Natural killer cell (primary cell): ENCODE measurements at regions not wholly inside any gene's neighbourhood (a gene's known extent, or its start where the extent isn't known, plus 50 kb on each side); places are given as distances from the start of the nearest gene placed in this dataset.

Experiments
- ATAC-seq, 3 donors: fragments of 150-1000 bp in 2 of 3; fragments of 200-7000 bp in 1 of 3; cut with Tn5 transposase; 1 replicate in 1 of 3; 2 replicates in 2 of 3; pipeline ENCODE4 v1.10.0; 2021; ENCODE audit warnings: mild to moderate bottlenecking in 2 of 3, moderate library complexity in 2 of 3
- DNase-seq, 2 donors: peaks; one replicate each; pipeline versions ENCODE4 v3.0.0 to v3.0.0-alpha.2; 2013 to 2021; ENCODE audit warnings: mixed read lengths in 1 of 2
- H3K27ac ChIP-seq: one replicate; pipeline ENCODE4 v1.5.1; 2013; ENCODE audit warnings: mild to moderate bottlenecking, low read length
- H3K27me3 ChIP-seq: one replicate; pipeline ENCODE4 v1.6.1; 2013; ENCODE audit warnings: low read length; ENCODE audit not compliant: control insufficient read depth, insufficient read depth
- H3K36me3 ChIP-seq: one replicate; pipeline ENCODE4 v1.6.1; 2013; ENCODE audit warnings: low read length; ENCODE audit not compliant: control insufficient read depth, insufficient read depth
- H3K4me1 ChIP-seq: one replicate; pipeline ENCODE4 v1.6.1; 2013; ENCODE audit warnings: low read length; ENCODE audit not compliant: control insufficient read depth, insufficient read depth
- H3K4me3 ChIP-seq: one replicate; pipeline ENCODE4 v1.5.1; 2013; ENCODE audit warnings: low read length
- H3K9me3 ChIP-seq: one replicate; pipeline ENCODE4 v1.6.1; 2013; ENCODE audit warnings: low read length; ENCODE audit not compliant: control insufficient read depth, insufficient read depth
- H3K27ac Mint-ChIP-seq, 2 donors: one replicate each; pipeline ENCODE4 v1.8.0; 2022; ENCODE audit warnings: mild to moderate bottlenecking in 2 of 2, mixed read lengths in 2 of 2, moderate library complexity in 1 of 2
- H3K27me3 Mint-ChIP-seq, 2 donors: one replicate each; pipeline ENCODE4 v1.8.0; 2022; ENCODE audit warnings: low read depth in 2 of 2, mixed read lengths in 2 of 2
- H3K36me3 Mint-ChIP-seq: one replicate; pipeline ENCODE4 v1.8.0; 2022; ENCODE audit warnings: mixed read lengths
- H3K4me1 Mint-ChIP-seq, 2 donors: one replicate each; pipeline ENCODE4 v1.8.0; 2022; ENCODE audit warnings: mixed read lengths in 2 of 2
- H3K4me3 Mint-ChIP-seq: one replicate; pipeline ENCODE4 v1.8.0; 2022; ENCODE audit warnings: mild to moderate bottlenecking, moderate library complexity, mixed read lengths
- H3K9me3 Mint-ChIP-seq, 2 donors: one replicate each; pipeline ENCODE4 v1.8.0; 2022; ENCODE audit warnings: mixed read lengths in 2 of 2
- WGBS: methylation state at CpG from one replicate; pipeline ENCODE4 v1.1.7; 2013; ENCODE audit warnings: missing lambda C conversion rate; ENCODE audit not compliant: insufficient coverage; 5-methylcytosine and 5-hydroxymethylcytosine counted together
- intact Hi-C: fragments of 100-400 bp; cut with micrococcal nuclease; formaldehyde crosslinking; loops from one replicate; pipeline ENCODE4 v1.14.2; 2022
- TF ChIP-seq, protein P1 (sequence below): fragments of 200-600 bp; IDR thresholded peaks from one replicate; pipeline ENCODE4 v1.8.0; 2022; ENCODE audit warnings: antibody characterized with exemption

DNA sequence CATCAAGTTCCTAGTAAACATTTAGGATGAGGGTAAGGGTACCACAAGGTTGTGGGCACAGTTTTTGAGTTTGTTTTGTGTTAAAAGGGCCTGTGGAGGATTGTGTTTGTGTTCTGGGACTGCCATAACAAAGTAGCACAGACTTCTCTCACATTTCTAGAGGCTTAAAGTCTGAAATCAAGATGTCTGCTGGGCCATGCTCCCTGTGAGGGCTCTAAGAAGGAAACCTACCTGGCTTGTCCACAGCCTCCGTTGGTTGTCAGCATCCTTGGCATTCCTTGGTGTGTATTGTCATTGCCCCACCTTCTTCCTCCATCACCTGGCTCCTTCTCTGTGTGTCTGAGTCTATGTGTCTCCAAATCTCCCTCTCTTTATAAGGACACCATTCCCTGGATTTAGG lies 808.1 kb upstream of the RBFOX1 start:
- TF ChIP-seq, protein P1, sequence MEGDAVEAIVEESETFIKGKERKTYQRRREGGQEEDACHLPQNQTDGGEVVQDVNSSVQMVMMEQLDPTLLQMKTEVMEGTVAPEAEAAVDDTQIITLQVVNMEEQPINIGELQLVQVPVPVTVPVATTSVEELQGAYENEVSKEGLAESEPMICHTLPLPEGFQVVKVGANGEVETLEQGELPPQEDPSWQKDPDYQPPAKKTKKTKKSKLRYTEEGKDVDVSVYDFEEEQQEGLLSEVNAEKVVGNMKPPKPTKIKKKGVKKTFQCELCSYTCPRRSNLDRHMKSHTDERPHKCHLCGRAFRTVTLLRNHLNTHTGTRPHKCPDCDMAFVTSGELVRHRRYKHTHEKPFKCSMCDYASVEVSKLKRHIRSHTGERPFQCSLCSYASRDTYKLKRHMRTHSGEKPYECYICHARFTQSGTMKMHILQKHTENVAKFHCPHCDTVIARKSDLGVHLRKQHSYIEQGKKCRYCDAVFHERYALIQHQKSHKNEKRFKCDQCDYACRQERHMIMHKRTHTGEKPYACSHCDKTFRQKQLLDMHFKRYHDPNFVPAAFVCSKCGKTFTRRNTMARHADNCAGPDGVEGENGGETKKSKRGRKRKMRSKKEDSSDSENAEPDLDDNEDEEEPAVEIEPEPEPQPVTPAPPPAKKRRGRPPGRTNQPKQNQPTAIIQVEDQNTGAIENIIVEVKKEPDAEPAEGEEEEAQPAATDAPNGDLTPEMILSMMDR, result no peak
- H3K4me1 ChIP-seq, result no peaks in the 10 kb centered on the region
- 70% methylated on average over 1 of the region's 1 CpG for WGBS
- H3K27me3 ChIP-seq, result no peaks in the 10 kb centered on the region
- intact Hi-C loops, result no loop called here
- DNase-seq, result no peak
- no peaks in the 10 kb centered on the region for H3K36me3 ChIP-seq
- H3K27ac ChIP-seq, result no peak overlapping the region
- Mint-ChIP-seq H3K4me3 (no peak overlapping the region), H3K36me3 (no peaks in the 10 kb centered on the region), H3K27me3 (no peaks in the 10 kb centered on the region), H3K9me3 (peaks cover 2 to 5% of the 10 kb centered on the region in 2 donors), H3K27ac (no peak overlapping the region), H3K4me1 (no peaks in the 10 kb centered on the region)
- no peak overlapping the region for H3K4me3 ChIP-seq
- peaks cover 3% of the 10 kb centered on the region for H3K9me3 ChIP-seq
- ATAC-seq, result no peak

DNA sequence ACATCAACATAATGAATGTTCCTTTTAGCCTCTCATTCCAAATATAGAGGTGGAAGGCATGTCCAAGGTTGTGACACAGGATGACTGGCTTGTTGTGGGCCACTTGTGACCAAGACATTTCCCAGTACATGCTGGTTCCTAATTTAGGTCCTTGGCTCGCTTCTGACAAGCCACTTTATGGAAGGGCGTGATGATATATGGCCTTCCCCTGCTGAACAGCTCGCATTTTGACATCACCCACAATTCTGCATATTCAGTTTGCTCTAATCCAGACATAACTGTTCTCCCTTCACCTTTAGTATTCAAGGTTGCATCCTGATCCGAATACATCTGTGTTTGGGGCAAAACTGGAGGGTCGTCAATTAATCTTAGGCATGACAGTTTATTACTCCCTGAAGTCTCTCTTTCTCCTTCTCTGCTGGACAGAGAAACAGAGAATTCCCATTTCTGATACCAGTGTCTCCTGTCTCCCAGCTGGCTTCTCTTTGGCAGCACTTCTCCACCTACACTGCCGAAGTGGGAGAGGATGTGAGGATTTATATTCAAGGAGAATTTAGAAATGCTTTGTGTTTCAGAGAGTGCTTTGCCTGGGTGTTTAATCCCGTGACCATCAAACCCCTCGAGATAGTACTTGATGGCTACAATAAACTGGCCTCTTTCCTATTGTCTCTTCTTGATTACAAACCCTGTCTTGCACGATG lies 815.5 kb upstream of the RBFOX1 start:
- Histone ChIP-seq H3K4me3 (no peak overlapping the region), H3K4me1 (no peaks in the 10 kb centered on the region), H3K27me3 (no peaks in the 10 kb centered on the region), H3K9me3 (no peaks in the 10 kb centered on the region), H3K27ac (no peak overlapping the region), H3K36me3 (no peaks in the 10 kb centered on the region)
- H3K4me3 Mint-ChIP-seq, result no peak overlapping the region
- intact Hi-C loops, result no loop called here
- no peaks in the 10 kb centered on the region for H3K36me3 Mint-ChIP-seq
- H3K4me1 Mint-ChIP-seq, result no peaks in the 10 kb centered on the region
- 70% methylated on average over 8 of the region's 9 CpGs for WGBS
- DNase-seq (no peak), ATAC-seq (no peak)
- no peak overlapping the region for H3K27ac Mint-ChIP-seq
- no peaks in the 10 kb centered on the region for H3K27me3 Mint-ChIP-seq
- H3K9me3 Mint-ChIP-seq, result peaks cover 4 to 8% of the 10 kb centered on the region in 2 donors
- TF ChIP-seq, protein P1, result no peak

DNA sequence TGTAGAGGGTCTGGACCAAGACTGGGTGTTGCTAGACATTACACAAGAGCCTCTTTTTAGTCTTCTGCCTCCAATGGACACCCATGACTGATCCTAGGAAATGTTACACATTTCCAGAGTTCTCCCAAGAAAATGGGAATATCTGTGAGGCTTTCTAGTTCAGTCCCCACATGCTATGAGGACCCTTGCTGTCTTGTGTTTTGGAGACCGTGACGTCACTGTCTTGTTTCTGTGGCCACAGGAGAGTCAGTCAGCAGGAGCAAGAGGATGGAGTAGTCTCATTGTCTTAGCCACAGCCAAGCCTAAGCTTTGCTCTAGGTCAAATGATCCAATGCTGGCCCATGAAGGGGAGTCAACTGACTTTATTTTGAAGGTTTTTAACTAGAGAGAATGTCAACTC lies 820.1 kb upstream of the RBFOX1 start:
- no peaks in the 10 kb centered on the region for H3K4me1 Mint-ChIP-seq
- no peaks in the 10 kb centered on the region for H3K27me3 Mint-ChIP-seq

More for the DNA sequence above, 820.1 kb upstream of the RBFOX1 start:
- no peaks in the 10 kb centered on the region for H3K9me3 ChIP-seq
- H3K27ac ChIP-seq, result no peak overlapping the region
- ATAC-seq (no peak), DNase-seq (no peak)
- Mint-ChIP-seq H3K36me3 (no peaks in the 10 kb centered on the region), H3K9me3 (peaks cover 7 to 9% of the 10 kb centered on the region in 2 donors), H3K27ac (no peak overlapping the region), H3K4me3 (no peak overlapping the region)
- H3K27me3 ChIP-seq, result no peaks in the 10 kb centered on the region
- 78% methylated on average over 2 of the region's 2 CpGs for WGBS
- no peaks in the 10 kb centered on the region for H3K4me1 ChIP-seq
- TF ChIP-seq, protein P1, result no peak
- no peak overlapping the region for H3K4me3 ChIP-seq
- H3K36me3 ChIP-seq, result no peaks in the 10 kb centered on the region
- intact Hi-C loops, result no loop called here
